DND-41 (cell line): ENCODE measurements at regions not wholly inside any gene's neighbourhood (a gene's known extent, or its start where the extent isn't known, plus 50 kb on each side); places are given as distances from the start of the nearest gene placed in this dataset.

Experiments used
- ATAC-seq: fragments of 200-7000 bp; cut with Tn5 transposase; 3 replicates; pipeline ENCODE4 v1.9.1; 2021; ENCODE audit warnings: low read depth; ENCODE audit not compliant: insufficient read depth
- DNase-seq: peaks from one replicate; pipeline ENCODE4 v3.0.0-alpha.2; 2020
- H2AFZ ChIP-seq: 2 replicates; pipeline ENCODE4 v1.6.0; 2012; ENCODE audit warnings: low read depth, low read length
- H3K27ac ChIP-seq: 2 replicates; pipeline ENCODE4 v1.5.1; 2012; ENCODE audit warnings: low read length, inconsistent platforms
- H3K27me3 ChIP-seq: fragments of 200-600 bp; sonication (generic); 2 replicates; pipeline ENCODE4 v1.6.0; 2012; ENCODE audit warnings: low read length, mild to moderate bottlenecking, inconsistent platforms; ENCODE audit not compliant: insufficient read depth, poor library complexity
- H3K36me3 ChIP-seq: 2 replicates; pipeline ENCODE4 v1.5.1; 2012; ENCODE audit warnings: low read length, inconsistent platforms; ENCODE audit not compliant: insufficient read depth
- H3K4me1 ChIP-seq: 2 replicates; pipeline ENCODE4 v1.5.1; 2012; ENCODE audit warnings: mild to moderate bottlenecking, low read length; ENCODE audit not compliant: insufficient read depth
- H3K4me2 ChIP-seq: 2 replicates; pipeline ENCODE4 v1.6.0; 2012; ENCODE audit warnings: mild to moderate bottlenecking, moderate library complexity, low read length, inconsistent platforms; ENCODE audit not compliant: insufficient read depth
- H3K4me3 ChIP-seq, 2 experiments: fragments of 200-600 bp in 1 of 2; shearing (Covaris generic) in 1 of 2; 2 replicates each; pipeline ENCODE4 v1.5.1; 2012 to 2016; ENCODE audit warnings: inconsistent platforms in 2 of 2, low read length in 2 of 2, mild to moderate bottlenecking in 2 of 2, low read depth in 1 of 2, moderate library complexity in 1 of 2
- H3K79me2 ChIP-seq: 2 replicates; pipeline ENCODE4 v1.6.0; 2012; ENCODE audit warnings: low read length, inconsistent platforms; ENCODE audit not compliant: insufficient read depth
- H3K9ac ChIP-seq: 2 replicates; pipeline ENCODE4 v1.6.0; 2012; ENCODE audit warnings: low read depth, mild to moderate bottlenecking, inconsistent platforms, low read length, moderate library complexity
- H3K9me3 ChIP-seq: 2 replicates; pipeline ENCODE4 v1.5.1; 2012; ENCODE audit warnings: low read length, moderate library complexity, mild to moderate bottlenecking, inconsistent platforms; ENCODE audit not compliant: insufficient read depth, severe bottlenecking
- H4K20me1 ChIP-seq: 2 replicates; pipeline ENCODE4 v1.6.0; 2012; ENCODE audit warnings: low read length; ENCODE audit not compliant: insufficient read depth
- EZH2 ChIP-seq: IDR thresholded peaks from 3 replicates; pipeline ENCODE4 v1.6.1; 2012; ENCODE audit warnings: borderline replicate concordance, low read depth, mild to moderate bottlenecking, moderate library complexity, low read length, inconsistent platforms; ENCODE audit not compliant: severe bottlenecking
- TF ChIP-seq, protein P1 (sequence below): IDR thresholded peaks from 2 replicates; pipeline ENCODE4 v1.5.1; 2012; ENCODE audit warnings: borderline replicate concordance, low read length, moderate library complexity, mild to moderate bottlenecking; ENCODE audit not compliant: poor library complexity, severe bottlenecking; ENCODE audit errors: extremely low read depth

GRCh38 chr2:57981083-57981768 is 65.4 kb upstream of the VRK2 start:
- Histone ChIP-seq H3K9ac (no peak overlapping the region), H3K79me2 (no peaks in the 10 kb centered on the region), H3K4me2 (no peak overlapping the region), H3K9me3 (no peaks in the 10 kb centered on the region), H3K4me1 (no peaks in the 10 kb centered on the region), H3K27ac (no peak overlapping the region), H2AFZ (no peak overlapping the region), H4K20me1 (no peaks in the 10 kb centered on the region), H3K4me3 (no peak overlapping the region), H3K36me3 (no peaks in the 10 kb centered on the region), H3K27me3 (no peaks in the 10 kb centered on the region)
- TF ChIP-seq, protein P1, sequence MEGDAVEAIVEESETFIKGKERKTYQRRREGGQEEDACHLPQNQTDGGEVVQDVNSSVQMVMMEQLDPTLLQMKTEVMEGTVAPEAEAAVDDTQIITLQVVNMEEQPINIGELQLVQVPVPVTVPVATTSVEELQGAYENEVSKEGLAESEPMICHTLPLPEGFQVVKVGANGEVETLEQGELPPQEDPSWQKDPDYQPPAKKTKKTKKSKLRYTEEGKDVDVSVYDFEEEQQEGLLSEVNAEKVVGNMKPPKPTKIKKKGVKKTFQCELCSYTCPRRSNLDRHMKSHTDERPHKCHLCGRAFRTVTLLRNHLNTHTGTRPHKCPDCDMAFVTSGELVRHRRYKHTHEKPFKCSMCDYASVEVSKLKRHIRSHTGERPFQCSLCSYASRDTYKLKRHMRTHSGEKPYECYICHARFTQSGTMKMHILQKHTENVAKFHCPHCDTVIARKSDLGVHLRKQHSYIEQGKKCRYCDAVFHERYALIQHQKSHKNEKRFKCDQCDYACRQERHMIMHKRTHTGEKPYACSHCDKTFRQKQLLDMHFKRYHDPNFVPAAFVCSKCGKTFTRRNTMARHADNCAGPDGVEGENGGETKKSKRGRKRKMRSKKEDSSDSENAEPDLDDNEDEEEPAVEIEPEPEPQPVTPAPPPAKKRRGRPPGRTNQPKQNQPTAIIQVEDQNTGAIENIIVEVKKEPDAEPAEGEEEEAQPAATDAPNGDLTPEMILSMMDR, result no peak
- no peak for TF ChIP-seq EZH2
- no peak for ATAC-seq
- DNase-seq, result no peak

- H3K4me2 ChIP-seq, result no peak overlapping the region
- H3K27ac ChIP-seq, result no peak overlapping the region
- no peaks in the 10 kb centered on the region for H3K9me3 ChIP-seq
- H2AFZ ChIP-seq, result no peak overlapping the region
- H3K36me3 ChIP-seq, result no peaks in the 10 kb centered on the region
- H3K4me3 ChIP-seq, result no peak overlapping the region
- no peaks in the 10 kb centered on the region for H4K20me1 ChIP-seq
- TF ChIP-seq, protein P1, result no peak
- no peak for TF ChIP-seq EZH2
- no peaks in the 10 kb centered on the region for H3K79me2 ChIP-seq
- no peaks in the 10 kb centered on the region for H3K27me3 ChIP-seq
- no peaks in the 10 kb centered on the region for H3K4me1 ChIP-seq
- ATAC-seq (no peak), DNase-seq (no peak)
- H3K9ac ChIP-seq, result no peak overlapping the region
Measured at GRCh38 chr2:57987835-57988573, 58.6 kb upstream of the VRK2 start.

- ATAC-seq, result no peak
- Histone ChIP-seq H3K36me3 (no peaks in the 10 kb centered on the region), H3K27me3 (no peaks in the 10 kb centered on the region), H2AFZ (no peak overlapping the region), H3K79me2 (no peaks in the 10 kb centered on the region), H3K9me3 (no peaks in the 10 kb centered on the region), H3K4me1 (no peaks in the 10 kb centered on the region), H3K4me3 (no peak overlapping the region), H3K9ac (no peak overlapping the region), H4K20me1 (no peaks in the 10 kb centered on the region), H3K4me2 (no peak overlapping the region), H3K27ac (no peak overlapping the region)
- no peak for DNase-seq
- no peak for TF ChIP-seq EZH2
- TF ChIP-seq, protein P1, result no peak
Measured at GRCh38 chr2:57990118-57990725, 56.4 kb upstream of the VRK2 start.
